Choroid plexus epithelial cell (primary cell): ENCODE measurements at regions not wholly inside any gene's neighbourhood (a gene's known extent, or its start where the extent isn't known, plus 50 kb on each side); places are given as distances from the start of the nearest gene placed in this dataset.

Source experiments
- DNase-seq: peaks from one replicate; pipeline ENCODE4 v3.0.0-alpha.2; 2010; ENCODE audit warnings: low read depth
- H3K4me3 ChIP-seq: 2 replicates; pipeline ENCODE4 v1.5.1; 2011; ENCODE audit warnings: low read depth, mild to moderate bottlenecking, control low read depth, low read length, moderate library complexity
- TF ChIP-seq, protein P1 (sequence below): conservative IDR thresholded peaks from 2 replicates; pipeline ENCODE4 v1.5.1; 2011; ENCODE audit warnings: low read depth, mild to moderate bottlenecking, control low read depth, inconsistent platforms, low read length, moderate library complexity

DNA sequence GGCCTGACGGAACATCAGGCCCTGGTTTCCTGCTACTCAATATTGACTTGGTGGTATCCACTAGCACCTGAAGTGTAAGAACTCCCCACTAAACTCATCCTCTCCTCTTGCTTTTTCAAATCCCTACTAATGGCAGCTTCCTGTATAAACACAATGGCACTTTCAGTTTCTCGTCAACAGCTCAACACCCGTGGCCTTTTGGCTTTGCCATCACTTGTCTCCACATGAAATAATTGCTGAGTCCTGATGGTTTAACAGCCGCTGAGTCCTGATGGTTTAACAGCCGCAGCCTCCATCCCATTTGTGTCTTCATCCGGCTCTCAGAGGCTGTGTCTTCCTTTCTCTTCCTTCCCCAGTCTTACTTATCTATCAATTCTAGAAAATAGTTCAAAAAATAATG, 261.4 kb upstream of the PITRM1 start:
- no peak for DNase-seq
- H3K4me3 ChIP-seq, result no peak overlapping the region
- TF ChIP-seq, protein P1, sequence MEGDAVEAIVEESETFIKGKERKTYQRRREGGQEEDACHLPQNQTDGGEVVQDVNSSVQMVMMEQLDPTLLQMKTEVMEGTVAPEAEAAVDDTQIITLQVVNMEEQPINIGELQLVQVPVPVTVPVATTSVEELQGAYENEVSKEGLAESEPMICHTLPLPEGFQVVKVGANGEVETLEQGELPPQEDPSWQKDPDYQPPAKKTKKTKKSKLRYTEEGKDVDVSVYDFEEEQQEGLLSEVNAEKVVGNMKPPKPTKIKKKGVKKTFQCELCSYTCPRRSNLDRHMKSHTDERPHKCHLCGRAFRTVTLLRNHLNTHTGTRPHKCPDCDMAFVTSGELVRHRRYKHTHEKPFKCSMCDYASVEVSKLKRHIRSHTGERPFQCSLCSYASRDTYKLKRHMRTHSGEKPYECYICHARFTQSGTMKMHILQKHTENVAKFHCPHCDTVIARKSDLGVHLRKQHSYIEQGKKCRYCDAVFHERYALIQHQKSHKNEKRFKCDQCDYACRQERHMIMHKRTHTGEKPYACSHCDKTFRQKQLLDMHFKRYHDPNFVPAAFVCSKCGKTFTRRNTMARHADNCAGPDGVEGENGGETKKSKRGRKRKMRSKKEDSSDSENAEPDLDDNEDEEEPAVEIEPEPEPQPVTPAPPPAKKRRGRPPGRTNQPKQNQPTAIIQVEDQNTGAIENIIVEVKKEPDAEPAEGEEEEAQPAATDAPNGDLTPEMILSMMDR, result no peak

DNA sequence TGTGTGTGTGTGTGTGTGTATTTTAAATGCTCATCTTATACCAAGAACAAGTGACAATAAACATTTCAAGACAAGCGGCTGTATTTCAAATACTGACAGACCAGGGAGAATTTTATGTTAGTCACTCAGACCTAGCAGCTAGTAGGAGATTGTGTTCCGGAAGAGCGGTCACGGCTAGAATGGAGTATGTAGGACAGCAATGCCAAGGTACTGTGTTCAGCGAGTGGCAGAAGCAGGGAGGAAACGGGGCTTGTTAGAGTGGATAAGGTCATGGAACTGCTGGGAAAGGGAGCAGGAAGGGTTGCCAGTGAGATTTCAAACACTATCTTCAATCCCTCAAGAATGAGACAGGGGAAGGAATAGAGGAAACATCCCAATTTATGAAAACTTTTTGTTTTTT, 260.5 kb upstream of the PITRM1 start:
- TF ChIP-seq, protein P1, result no peak
- DNase-seq, result no peak
- no peak overlapping the region for H3K4me3 ChIP-seq

DNA sequence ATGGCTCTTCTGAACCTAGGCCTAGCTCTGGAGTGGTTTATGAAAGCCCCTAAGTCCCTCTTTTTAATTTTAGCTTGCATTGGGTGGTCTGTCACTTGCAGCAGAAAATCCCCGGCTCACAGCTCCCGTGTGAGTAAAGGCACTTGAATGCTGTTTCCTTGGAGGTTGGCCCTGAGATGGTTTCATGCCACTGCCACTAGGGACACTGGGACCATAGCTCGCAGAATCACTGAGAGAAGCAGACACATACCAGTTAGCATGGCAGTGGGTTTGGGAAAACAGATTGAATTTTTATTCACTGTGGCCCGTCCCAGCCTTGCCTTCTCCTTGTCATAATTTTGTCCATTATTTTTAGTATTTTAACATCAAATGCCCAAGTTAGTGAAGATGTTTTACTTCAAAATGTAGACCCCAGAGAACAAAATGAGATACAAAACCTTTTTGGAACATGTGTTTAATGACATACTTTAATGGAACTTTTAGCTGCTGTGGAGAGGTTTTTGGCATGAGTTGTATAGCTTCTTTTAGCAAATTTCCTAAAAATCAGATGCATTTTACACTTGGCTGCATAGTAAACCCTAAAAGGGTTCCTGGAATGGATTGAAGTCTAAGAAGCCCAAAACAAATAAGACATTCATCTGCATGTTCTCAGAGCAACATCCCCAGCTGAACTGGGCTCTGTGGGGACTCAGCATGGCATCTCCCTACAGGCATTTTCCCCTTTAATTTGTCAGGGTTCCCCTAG, 259.7 kb upstream of the PITRM1 start:
- TF ChIP-seq, protein P1, result no peak
- no peak for DNase-seq
- no peak overlapping the region for H3K4me3 ChIP-seq

DNA sequence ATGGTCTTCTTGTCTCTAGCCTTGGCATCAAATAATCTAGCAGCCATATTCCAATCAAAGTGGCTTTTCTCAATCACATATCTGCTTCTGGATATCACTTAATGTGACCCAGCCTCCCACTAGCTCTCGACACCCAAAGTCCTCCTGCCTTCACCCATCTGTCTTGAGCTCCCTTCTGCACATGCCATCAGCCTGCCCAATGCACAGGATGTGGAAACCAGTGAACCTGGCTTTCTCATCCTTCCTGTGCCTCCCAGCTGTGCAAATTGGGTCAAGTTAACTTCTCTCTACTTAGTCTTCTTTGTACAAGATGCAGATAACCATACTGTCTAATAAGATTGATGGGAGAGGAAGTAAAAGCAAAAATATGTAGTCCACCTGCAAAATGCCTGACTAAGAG, 257.9 kb upstream of the PITRM1 start:
- no peak for DNase-seq
- TF ChIP-seq, protein P1, result no peak
- H3K4me3 ChIP-seq, result no peak overlapping the region

DNA sequence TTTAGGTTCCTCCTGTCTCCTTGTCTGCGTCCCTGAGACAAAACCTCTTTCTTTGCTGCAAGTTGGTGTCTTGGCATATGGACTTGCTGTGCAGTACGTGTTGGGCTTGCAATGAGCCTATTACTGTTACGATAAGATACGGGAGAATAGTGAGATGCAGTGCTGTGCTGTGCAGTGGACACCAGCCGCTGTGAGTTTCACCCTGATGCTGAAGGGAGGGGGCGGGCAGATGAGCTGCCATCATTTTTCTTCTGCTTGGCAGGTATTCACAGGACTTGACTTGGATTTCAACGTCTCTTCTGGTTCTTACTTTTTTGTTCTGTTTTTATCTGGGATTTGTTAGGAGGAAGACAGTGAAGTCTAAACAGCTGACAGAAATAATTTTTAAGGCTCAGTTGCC, 257.1 kb upstream of the PITRM1 start:
- DNase-seq, result no peak
- TF ChIP-seq, protein P1, result no peak
- H3K4me3 ChIP-seq, result no peak overlapping the region

DNA sequence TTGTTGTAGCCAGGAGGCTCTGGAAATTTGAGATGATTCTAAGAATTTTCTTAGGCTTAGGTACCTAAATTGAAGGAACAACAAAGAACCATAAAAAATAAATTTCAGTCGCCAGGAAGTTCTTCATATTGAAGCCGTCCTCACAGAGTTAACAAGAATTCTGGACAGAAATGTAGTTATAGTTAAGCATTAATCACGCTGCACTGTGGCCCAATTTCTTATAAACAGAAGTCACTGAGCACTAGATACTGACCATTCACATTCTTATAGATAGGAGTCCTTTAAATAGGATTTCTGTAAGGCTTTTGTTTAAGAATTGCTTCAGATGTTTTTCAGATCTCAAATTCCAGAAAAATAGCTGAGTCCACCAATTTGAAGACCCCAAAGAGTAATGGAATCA, 256.2 kb upstream of the PITRM1 start:
- no peak for DNase-seq
- TF ChIP-seq, protein P1, result no peak
- H3K4me3 ChIP-seq, result no peak overlapping the region

DNA sequence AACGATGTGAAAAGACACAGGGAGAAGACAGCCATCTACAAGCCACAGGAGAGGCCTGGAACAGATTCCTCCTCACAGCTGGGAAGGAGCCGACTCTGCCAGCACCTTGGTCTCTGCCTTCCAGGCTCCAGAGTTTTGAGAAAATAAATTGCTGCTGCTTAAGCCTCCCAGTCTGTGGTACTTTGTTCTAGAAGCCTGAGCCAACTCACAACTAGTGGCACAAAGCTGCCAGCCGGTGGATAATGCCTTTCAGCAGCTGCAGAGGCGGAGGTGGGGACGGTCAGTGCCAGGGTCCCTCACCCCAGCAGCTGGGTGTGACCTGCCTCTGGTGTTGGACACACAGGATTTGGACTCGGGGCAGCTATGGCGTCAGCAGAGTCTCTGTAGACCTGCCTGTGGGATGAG, 255.4 kb upstream of the PITRM1 start:
- TF ChIP-seq, protein P1, result no peak
- H3K4me3 ChIP-seq, result no peak overlapping the region
- no peak for DNase-seq
